ENCODE measurements at regions not wholly inside any gene's neighbourhood (a gene's known extent, or its start where the extent isn't known, plus 50 kb on each side); places are given as distances from the start of the nearest gene placed in this dataset.
"Not testable (repeated sequence)": the region's sequence is repeated elsewhere in the genome, so short reads cannot be mapped to it uniquely, and the experiment has no call there.

- DNase-seq: no peak
Observed at GRCh38 chr6:71206089-71206488, 82.5 kb upstream of the OGFRL1 start.

GRCh38 chr6:71209206-71209605 is 79.4 kb upstream of the OGFRL1 start:
- no peak for DNase-seq

- no peak for DNase-seq
Observed at GRCh38 chr6:71209626-71210025, 79.0 kb upstream of the OGFRL1 start.

- no peak for DNase-seq
Observed at GRCh38 chr6:71211799-71212198, 76.8 kb upstream of the OGFRL1 start.

- DNase-seq: no peak
Observed at GRCh38 chr6:71220466-71220865, 68.1 kb upstream of the OGFRL1 start.

GRCh38 chr6:71222671-71223070 is 65.9 kb upstream of the OGFRL1 start:
- no peak for DNase-seq

- DNase-seq: peak; percentile 11
Observed at GRCh38 chr6:71224011-71224410, 64.6 kb upstream of the OGFRL1 start.

- no peak for DNase-seq
Observed at GRCh38 chr6:71226151-71226550, 62.5 kb upstream of the OGFRL1 start.

GRCh38 chr6:71228461-71229041 is 60.1 kb upstream of the OGFRL1 start:
- peak; percentile 47 for DNase-seq

- DNase-seq: no peak
Observed at GRCh38 chr6:71229477-71229876, 59.1 kb upstream of the OGFRL1 start.

- DNase-seq: not testable (repeated sequence)
Observed at GRCh38 chr6:71232890-71233289, 55.7 kb upstream of the OGFRL1 start.

GRCh38 chr6:71236926-71237434 is 51.6 kb upstream of the OGFRL1 start:
- DNase-seq: no peak

GRCh38 chr6:71238351-71238750 is 50.3 kb upstream of the OGFRL1 start:
- no peak for DNase-seq
